ENCODE measurements at regions not wholly inside any gene's neighbourhood (a gene's known extent, or its start where the extent isn't known, plus 50 kb on each side); places are given as distances from the start of the nearest gene placed in this dataset.

DNA sequence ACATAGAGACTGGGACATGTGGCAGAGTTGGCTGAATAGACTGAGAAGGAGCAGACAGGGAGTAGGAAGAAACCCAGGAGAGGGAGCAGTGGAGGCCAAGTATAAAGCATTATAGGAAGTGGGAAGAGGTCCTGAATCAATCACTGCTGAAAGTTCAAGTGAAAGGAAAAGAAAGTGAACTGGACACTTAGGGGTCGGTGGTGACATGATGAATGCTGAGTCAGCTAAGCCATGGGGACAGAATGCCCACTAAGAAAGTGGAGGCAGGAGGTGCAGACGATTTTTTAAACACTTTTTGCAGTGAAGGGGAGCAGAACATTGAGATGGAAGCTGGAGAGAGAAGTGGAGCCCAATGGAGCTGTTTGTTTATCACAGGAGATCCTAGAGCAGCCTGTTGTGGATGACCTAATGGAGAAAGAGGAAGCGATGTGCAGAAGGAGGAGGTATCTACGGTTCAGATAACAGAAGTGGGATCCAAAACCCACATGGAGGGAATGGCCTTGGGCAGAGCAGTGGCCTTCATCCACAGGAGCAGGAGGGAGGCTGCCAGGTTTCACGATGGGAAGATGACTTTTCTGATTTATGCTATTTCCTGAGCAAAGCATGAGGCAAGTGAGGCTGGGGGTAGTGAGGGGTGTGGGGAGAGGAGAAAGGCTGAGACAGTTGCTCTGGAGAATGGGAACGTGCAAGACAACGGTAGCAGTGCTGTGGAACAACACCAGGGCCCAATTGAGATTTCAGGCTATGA lies 208.2 kb downstream of the RPLP1 start:
- TF ChIP-seq, protein P1, sequence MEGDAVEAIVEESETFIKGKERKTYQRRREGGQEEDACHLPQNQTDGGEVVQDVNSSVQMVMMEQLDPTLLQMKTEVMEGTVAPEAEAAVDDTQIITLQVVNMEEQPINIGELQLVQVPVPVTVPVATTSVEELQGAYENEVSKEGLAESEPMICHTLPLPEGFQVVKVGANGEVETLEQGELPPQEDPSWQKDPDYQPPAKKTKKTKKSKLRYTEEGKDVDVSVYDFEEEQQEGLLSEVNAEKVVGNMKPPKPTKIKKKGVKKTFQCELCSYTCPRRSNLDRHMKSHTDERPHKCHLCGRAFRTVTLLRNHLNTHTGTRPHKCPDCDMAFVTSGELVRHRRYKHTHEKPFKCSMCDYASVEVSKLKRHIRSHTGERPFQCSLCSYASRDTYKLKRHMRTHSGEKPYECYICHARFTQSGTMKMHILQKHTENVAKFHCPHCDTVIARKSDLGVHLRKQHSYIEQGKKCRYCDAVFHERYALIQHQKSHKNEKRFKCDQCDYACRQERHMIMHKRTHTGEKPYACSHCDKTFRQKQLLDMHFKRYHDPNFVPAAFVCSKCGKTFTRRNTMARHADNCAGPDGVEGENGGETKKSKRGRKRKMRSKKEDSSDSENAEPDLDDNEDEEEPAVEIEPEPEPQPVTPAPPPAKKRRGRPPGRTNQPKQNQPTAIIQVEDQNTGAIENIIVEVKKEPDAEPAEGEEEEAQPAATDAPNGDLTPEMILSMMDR (IDR thresholded peaks at IDR 0.05), result no peak
- TF ChIP-seq POLR2AphosphoS5 (IDR thresholded peaks at IDR 0.05), result no peak
- no peak for TF ChIP-seq POLR2A (IDR thresholded peaks at IDR 0.05; ENCODE audit: low read depth)
- TF ChIP-seq EP300 (IDR thresholded peaks at IDR 0.05), result no peak

All from esophagus muscularis mucosa (tissue), 4 donors.